SK-N-SH treated with all-trans-retinoic acid at 6 μM for 48 hours (cell line): ENCODE measurements at regions not wholly inside any gene's neighbourhood (a gene's known extent, or its start where the extent isn't known, plus 50 kb on each side); places are given as distances from the start of the nearest gene placed in this dataset.

Experiments used
- ATAC-seq: fragments of 200-7000 bp; cut with Tn5 transposase; 3 replicates; pipeline ENCODE4 v1.9.1; 2020; ENCODE audit warnings: mild to moderate bottlenecking, moderate library complexity
- ARNTL ChIP-seq: fragments of 450-650 bp; formaldehyde crosslinking; IDR thresholded peaks from 2 replicates; pipeline ENCODE4 v1.5.0; 2020; ENCODE audit warnings: low read depth, mild to moderate bottlenecking, moderate library complexity, borderline replicate concordance
- BACH2 ChIP-seq: fragments of 250-450 bp; sonication (Bioruptor Pico); IDR thresholded peaks from 2 replicates; pipeline ENCODE4 v1.9.0; 2021; ENCODE audit warnings: mild to moderate bottlenecking, borderline replicate concordance
- CREB5 ChIP-seq: fragments of 250-450 bp; sonication (Bioruptor Pico); IDR thresholded peaks from 2 replicates; pipeline ENCODE4 v1.5.1; 2020; ENCODE audit warnings: low read depth, mild to moderate bottlenecking, moderate library complexity
- CSDC2 ChIP-seq: fragments of 250-450 bp; sonication (Bioruptor Pico); IDR thresholded peaks from 2 replicates; pipeline ENCODE4 v1.5.0; 2020; ENCODE audit warnings: mild to moderate bottlenecking, moderate library complexity
- ESRRG ChIP-seq: fragments of 250-450 bp; sonication (Bioruptor Pico); IDR thresholded peaks from 2 replicates; pipeline ENCODE4 v1.6.1; 2021; ENCODE audit warnings: mild to moderate bottlenecking
- GLIS3 ChIP-seq: fragments of 250-450 bp; sonication (Bioruptor Pico); IDR thresholded peaks from 2 replicates; pipeline ENCODE4 v1.5.0; 2020; ENCODE audit warnings: mild to moderate bottlenecking, moderate library complexity
- ISL1 ChIP-seq: fragments of 250-450 bp; sonication (Bioruptor Pico); IDR thresholded peaks from 2 replicates; pipeline ENCODE4 v2.1.2; 2022; ENCODE audit warnings: mild to moderate bottlenecking, moderate library complexity
- OSR1 ChIP-seq: fragments of 250-450 bp; sonication (Bioruptor Pico); IDR thresholded peaks from 2 replicates; pipeline ENCODE4 v1.8.0; 2022; ENCODE audit warnings: moderate library complexity, mild to moderate bottlenecking, inconsistent platforms
- PPARA ChIP-seq: fragments of 250-450 bp; sonication (Bioruptor Pico); IDR thresholded peaks from 2 replicates; pipeline ENCODE4 v1.5.0; 2020; ENCODE audit warnings: mild to moderate bottlenecking, borderline replicate concordance
- RARB ChIP-seq: fragments of 250-450 bp; sonication (Bioruptor Pico); IDR thresholded peaks from 2 replicates; pipeline ENCODE4 v1.8.0; 2021; ENCODE audit warnings: mild to moderate bottlenecking, moderate library complexity
- SNAI2 ChIP-seq: fragments of 250-450 bp; sonication (Bioruptor Pico); IDR thresholded peaks from 2 replicates; pipeline ENCODE4 v1.5.0; 2020; ENCODE audit warnings: mild to moderate bottlenecking, moderate library complexity
- TOX ChIP-seq: fragments of 250-450 bp; sonication (Bioruptor Pico); IDR thresholded peaks from 2 replicates; pipeline ENCODE4 v1.8.0; 2021; ENCODE audit warnings: mild to moderate bottlenecking, moderate library complexity, borderline replicate concordance
- TSHZ2 ChIP-seq: fragments of 250-450 bp; sonication (Bioruptor Pico); IDR thresholded peaks from 2 replicates; pipeline ENCODE4 v1.5.0; 2020; ENCODE audit warnings: mild to moderate bottlenecking, moderate library complexity
- ZC3H10 ChIP-seq: fragments of 250-450 bp; sonication (Bioruptor Pico); IDR thresholded peaks from 2 replicates; pipeline ENCODE4 v1.5.1; 2021; ENCODE audit warnings: mild to moderate bottlenecking, moderate library complexity
- ZFP3 ChIP-seq: fragments of 250-450 bp; sonication (Bioruptor Pico); IDR thresholded peaks from 2 replicates; pipeline ENCODE4 v1.5.0; 2020; ENCODE audit warnings: mild to moderate bottlenecking, moderate library complexity
- ZFP30 ChIP-seq: fragments of 450-650 bp; formaldehyde crosslinking; IDR thresholded peaks from 2 replicates; pipeline ENCODE4 v1.5.0; 2022; ENCODE audit warnings: mild to moderate bottlenecking, moderate library complexity
- ZNF565 ChIP-seq: fragments of 450-650 bp; formaldehyde crosslinking; conservative IDR thresholded peaks from 2 replicates; pipeline ENCODE4 v1.5.0; 2020; ENCODE audit warnings: low read depth, mild to moderate bottlenecking, moderate library complexity
- ZNF70 ChIP-seq: fragments of 450-650 bp; formaldehyde crosslinking; IDR thresholded peaks from 2 replicates; pipeline ENCODE4 v1.5.0; 2020; ENCODE audit warnings: mild to moderate bottlenecking, moderate library complexity
- TF ChIP-seq, protein P1 (sequence below): fragments of 250-450 bp; sonication (Bioruptor Pico); IDR thresholded peaks from 2 replicates; pipeline ENCODE4 v1.5.1; 2021; ENCODE audit warnings: mild to moderate bottlenecking, moderate library complexity
- TF ChIP-seq, protein P2 (sequence below): fragments of 250-450 bp; sonication (Bioruptor Pico); IDR thresholded peaks from 2 replicates; pipeline ENCODE4 v1.8.0; 2021; ENCODE audit warnings: low read depth, mild to moderate bottlenecking, moderate library complexity, borderline replicate concordance

- ATAC-seq = no peak
- no peak for TF ChIP-seq PPARA (CRISPR knock-in tag)
- no peak for TF ChIP-seq ZNF70 (CRISPR knock-in tag)
These were observed 215.7 kb upstream of the FOXF1 start for GRCh38 chr16:86294535-86295196.

DNA sequence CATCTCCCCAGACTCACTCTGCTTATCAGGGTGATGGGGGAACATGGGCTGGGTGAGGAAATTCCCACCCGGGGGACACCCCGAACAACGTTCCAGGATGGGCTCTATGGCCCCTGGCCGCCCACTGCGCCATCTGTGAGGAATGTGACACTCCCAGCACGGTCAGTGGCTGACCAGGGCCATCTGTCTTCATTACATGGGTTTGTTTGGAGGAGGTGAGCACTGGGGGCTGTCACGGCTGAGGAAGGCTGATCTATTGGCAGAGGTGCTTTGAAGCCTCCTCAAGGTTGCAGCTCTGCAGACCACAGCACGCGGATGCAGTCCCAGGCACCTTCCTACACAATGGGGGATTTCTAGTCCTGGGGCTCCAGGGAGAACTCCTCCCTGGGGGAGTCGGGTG is 214.1 kb upstream of the FOXF1 start:
- TF ChIP-seq, protein P1, sequence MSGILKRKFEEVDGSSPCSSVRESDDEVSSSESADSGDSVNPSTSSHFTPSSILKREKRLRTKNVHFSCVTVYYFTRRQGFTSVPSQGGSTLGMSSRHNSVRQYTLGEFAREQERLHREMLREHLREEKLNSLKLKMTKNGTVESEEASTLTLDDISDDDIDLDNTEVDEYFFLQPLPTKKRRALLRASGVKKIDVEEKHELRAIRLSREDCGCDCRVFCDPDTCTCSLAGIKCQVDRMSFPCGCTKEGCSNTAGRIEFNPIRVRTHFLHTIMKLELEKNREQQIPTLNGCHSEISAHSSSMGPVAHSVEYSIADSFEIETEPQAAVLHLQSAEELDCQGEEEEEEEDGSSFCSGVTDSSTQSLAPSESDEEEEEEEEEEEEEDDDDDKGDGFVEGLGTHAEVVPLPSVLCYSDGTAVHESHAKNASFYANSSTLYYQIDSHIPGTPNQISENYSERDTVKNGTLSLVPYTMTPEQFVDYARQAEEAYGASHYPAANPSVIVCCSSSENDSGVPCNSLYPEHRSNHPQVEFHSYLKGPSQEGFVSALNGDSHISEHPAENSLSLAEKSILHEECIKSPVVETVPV = no peak
- TF ChIP-seq CREB5 = no peak
- TF ChIP-seq BACH2 (CRISPR knock-in tag) = no peak
- TF ChIP-seq ZFP30 (CRISPR knock-in tag) = no peak
- TF ChIP-seq PPARA (CRISPR knock-in tag) = no peak
- no peak for TF ChIP-seq TSHZ2
- TF ChIP-seq ZNF70 (CRISPR knock-in tag) = no peak
- TF ChIP-seq SNAI2 (CRISPR knock-in tag) = no peak
- no peak for TF ChIP-seq ARNTL (CRISPR knock-in tag)
- no peak for TF ChIP-seq GLIS3 (CRISPR knock-in tag)
- no peak for TF ChIP-seq ISL1
- no peak for TF ChIP-seq CSDC2
- TF ChIP-seq ZC3H10 = no peak
- TF ChIP-seq OSR1 (CRISPR knock-in tag) = no peak
- no peak for TF ChIP-seq ZNF565 (CRISPR knock-in tag)
- TF ChIP-seq ZFP3 (CRISPR knock-in tag) = no peak
- TF ChIP-seq, protein P2, sequence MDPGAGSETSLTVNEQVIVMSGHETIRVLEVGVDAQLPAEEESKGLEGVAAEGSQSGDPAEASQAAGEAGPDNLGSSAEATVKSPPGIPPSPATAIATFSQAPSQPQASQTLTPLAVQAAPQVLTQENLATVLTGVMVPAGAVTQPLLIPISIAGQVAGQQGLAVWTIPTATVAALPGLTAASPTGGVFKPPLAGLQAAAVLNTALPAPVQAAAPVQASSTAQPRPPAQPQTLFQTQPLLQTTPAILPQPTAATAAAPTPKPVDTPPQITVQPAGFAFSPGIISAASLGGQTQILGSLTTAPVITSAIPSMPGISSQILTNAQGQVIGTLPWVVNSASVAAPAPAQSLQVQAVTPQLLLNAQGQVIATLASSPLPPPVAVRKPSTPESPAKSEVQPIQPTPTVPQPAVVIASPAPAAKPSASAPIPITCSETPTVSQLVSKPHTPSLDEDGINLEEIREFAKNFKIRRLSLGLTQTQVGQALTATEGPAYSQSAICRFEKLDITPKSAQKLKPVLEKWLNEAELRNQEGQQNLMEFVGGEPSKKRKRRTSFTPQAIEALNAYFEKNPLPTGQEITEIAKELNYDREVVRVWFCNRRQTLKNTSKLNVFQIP (CRISPR knock-in tag) = no peak
- no peak for TF ChIP-seq TOX (CRISPR knock-in tag)
- no peak for TF ChIP-seq ESRRG (CRISPR knock-in tag)
- TF ChIP-seq RARB (CRISPR knock-in tag) = no peak
- ATAC-seq = no peak

GRCh38 chr16:86297391-86297790 is 212.9 kb upstream of the FOXF1 start:
- TF ChIP-seq BACH2 (CRISPR knock-in tag) = no peak
- TF ChIP-seq, protein P2 (CRISPR knock-in tag) = no peak
- no peak for TF ChIP-seq ESRRG (CRISPR knock-in tag)
- TF ChIP-seq, protein P1 = no peak
- TF ChIP-seq ZFP30 (CRISPR knock-in tag) = no peak
- ATAC-seq = no peak
